Fibroblast of lung (primary cell): ENCODE measurements at regions not wholly inside any gene's neighbourhood (a gene's known extent, or its start where the extent isn't known, plus 50 kb on each side); places are given as distances from the start of the nearest gene placed in this dataset.

Experiments used
- DNase-seq, 2 donors: peaks; one replicate each; pipeline versions ENCODE4 v3.0.0 to v3.0.0-alpha.2; 2010; ENCODE audit warnings: low read depth in 2 of 2
- H2AFZ ChIP-seq: 2 replicates; pipeline ENCODE4 v1.5.1; 2012; ENCODE audit warnings: low read length, control low read depth, inconsistent platforms
- H3K27ac ChIP-seq: 2 replicates; pipeline ENCODE4 v1.5.1; 2011; ENCODE audit warnings: low read length, control low read depth; ENCODE audit not compliant: insufficient read depth
- H3K27me3 ChIP-seq: 2 replicates; pipeline ENCODE4 v1.5.1; 2011; ENCODE audit warnings: mild to moderate bottlenecking, low read length; ENCODE audit not compliant: control insufficient read depth, insufficient read depth
- H3K36me3 ChIP-seq: 2 replicates; pipeline ENCODE4 v1.5.1; 2011; ENCODE audit warnings: low read length; ENCODE audit not compliant: control insufficient read depth, insufficient read depth
- H3K4me1 ChIP-seq: 2 replicates; pipeline ENCODE4 v1.5.1; 2011; ENCODE audit warnings: low read length; ENCODE audit not compliant: control insufficient read depth, insufficient read depth; ENCODE audit errors: extremely low read depth
- H3K4me2 ChIP-seq: 2 replicates; pipeline ENCODE4 v1.5.1; 2011; ENCODE audit warnings: low read length, control low read depth; ENCODE audit not compliant: insufficient read depth; ENCODE audit errors: extremely low read depth
- H3K4me3 ChIP-seq, 4 experiments: fragments of 200-600 bp in 1 of 4; sonication (generic) in 1 of 4; replicated peaks in 1 of 4; 2 replicates each; pipeline ENCODE4 v1.5.1; 2011 to 2016; ENCODE audit warnings: low read length in 4 of 4, low read depth in 3 of 4, mild to moderate bottlenecking in 3 of 4, control low read depth in 2 of 4, inconsistent platforms in 1 of 4, mixed read lengths in 1 of 4; ENCODE audit not compliant: insufficient read depth in 1 of 4; ENCODE audit errors: control extremely low read depth in 1 of 4
- H3K79me2 ChIP-seq: 2 replicates; pipeline ENCODE4 v1.5.1; 2012; ENCODE audit warnings: mild to moderate bottlenecking, low read length, inconsistent platforms; ENCODE audit not compliant: control insufficient read depth, insufficient read depth
- H3K9ac ChIP-seq: 2 replicates; pipeline ENCODE4 v1.5.1; 2011; ENCODE audit warnings: mild to moderate bottlenecking, low read length, control low read depth; ENCODE audit not compliant: insufficient read depth
- H3K9me3 ChIP-seq: 2 replicates; pipeline ENCODE4 v1.5.1; 2012; ENCODE audit warnings: low read depth, low read length; ENCODE audit not compliant: control insufficient read depth, insufficient read depth
- H4K20me1 ChIP-seq: 2 replicates; pipeline ENCODE4 v1.5.1; 2011; ENCODE audit warnings: low read length; ENCODE audit not compliant: control insufficient read depth, insufficient read depth; ENCODE audit errors: extremely low read depth
- CTCF ChIP-seq, 2 donors: IDR thresholded peaks in 1 of 2; conservative IDR thresholded peaks in 1 of 2; 1 replicate in 1 of 2; 2 replicates in 1 of 2; pipeline ENCODE4 v1.5.1; 2011 to 2012; ENCODE audit warnings: low read length in 2 of 2, control low read depth in 1 of 2, inconsistent platforms in 1 of 2, low read depth in 1 of 2, mild to moderate bottlenecking in 1 of 2
- EZH2 ChIP-seq: IDR thresholded peaks from 2 replicates; pipeline ENCODE4 v1.5.1; 2012; ENCODE audit warnings: low read length, control low read depth, mild to moderate bottlenecking; ENCODE audit errors: missing control alignments

GRCh38 chrX:122582975-122583305, 601.1 kb upstream of the GRIA3 start:
- Histone ChIP-seq H3K36me3 (no peaks in the 10 kb centered on the region), H2AFZ (no peak overlapping the region), H3K79me2 (no peaks in the 10 kb centered on the region), H3K4me3 (no peak overlapping the region), H3K9ac (no peak overlapping the region), H3K27me3 (no peaks in the 10 kb centered on the region), H3K4me2 (no peak overlapping the region), H3K27ac (no peak overlapping the region), H3K9me3 (no peaks in the 10 kb centered on the region), H4K20me1 (no peaks in the 10 kb centered on the region), H3K4me1 (no peaks in the 10 kb centered on the region)
- TF ChIP-seq CTCF (conservative IDR thresholded peaks at IDR 0.05 in 1 of 2, IDR thresholded peaks at IDR 0.05 in 1 of 2; ENCODE audit: low read depth in 1 of 2, low read length in 2 of 2) = no peak
- no peak for TF ChIP-seq EZH2
- no peak for DNase-seq

- Histone ChIP-seq H3K9ac (no peak overlapping the region), H3K4me3 (no peak overlapping the region), H3K4me1 (no peaks in the 10 kb centered on the region), H3K9me3 (no peaks in the 10 kb centered on the region), H4K20me1 (no peaks in the 10 kb centered on the region), H3K27me3 (no peaks in the 10 kb centered on the region), H3K27ac (no peak overlapping the region), H3K36me3 (no peaks in the 10 kb centered on the region), H2AFZ (no peak overlapping the region), H3K4me2 (no peak overlapping the region), H3K79me2 (no peaks in the 10 kb centered on the region)
- TF ChIP-seq CTCF (conservative IDR thresholded peaks at IDR 0.05 in 1 of 2, IDR thresholded peaks at IDR 0.05 in 1 of 2; ENCODE audit: low read depth in 1 of 2, low read length in 2 of 2) (no peak), EZH2 (no peak)
- no peak for DNase-seq
These were observed 600.5 kb upstream of the GRIA3 start for GRCh38 chrX:122583551-122583950.

GRCh38 chrX:122584981-122585380, 599.1 kb upstream of the GRIA3 start:
- Histone ChIP-seq H3K4me3 (no peak overlapping the region), H3K27me3 (no peaks in the 10 kb centered on the region), H3K27ac (no peak overlapping the region), H4K20me1 (no peaks in the 10 kb centered on the region), H2AFZ (no peak overlapping the region), H3K36me3 (no peaks in the 10 kb centered on the region), H3K79me2 (no peaks in the 10 kb centered on the region), H3K9me3 (no peaks in the 10 kb centered on the region), H3K4me2 (no peak overlapping the region), H3K9ac (no peak overlapping the region), H3K4me1 (no peaks in the 10 kb centered on the region)
- TF ChIP-seq EZH2 (no peak), CTCF (conservative IDR thresholded peaks at IDR 0.05 in 1 of 2, IDR thresholded peaks at IDR 0.05 in 1 of 2; ENCODE audit: low read depth in 1 of 2, low read length in 2 of 2) (no peak)
- no peak for DNase-seq
